ENCODE measurements at regions not wholly inside any gene's neighbourhood (a gene's known extent, or its start where the extent isn't known, plus 50 kb on each side); places are given as distances from the start of the nearest gene placed in this dataset.

- no peak for TF ChIP-seq CTCF (IDR thresholded peaks at IDR 0.05; ENCODE audit: low read depth, low read length)
- no peak for DNase-seq (ENCODE audit: extremely low read depth, low read depth)
Measured at GRCh38 chr7:38112075-38112474, 66.0 kb upstream of the STARD3NL start.

GRCh38 chr7:38120076-38120475, 58.0 kb upstream of the STARD3NL start:
- TF ChIP-seq CTCF (IDR thresholded peaks at IDR 0.05; ENCODE audit: low read depth, low read length): no peak
- DNase-seq (ENCODE audit: extremely low read depth, low read depth): no peak

GRCh38 chr7:38122501-38122900, 55.5 kb upstream of the STARD3NL start:
- no peak for DNase-seq (ENCODE audit: extremely low read depth, low read depth)
- no peak for TF ChIP-seq CTCF (IDR thresholded peaks at IDR 0.05; ENCODE audit: low read depth, low read length)

- TF ChIP-seq CTCF (IDR thresholded peaks at IDR 0.05; ENCODE audit: low read depth, low read length): no peak
- DNase-seq (ENCODE audit: extremely low read depth, low read depth): no peak
Measured at GRCh38 chr7:38123494-38123893, 54.6 kb upstream of the STARD3NL start.

GRCh38 chr7:38127216-38128207, 50.5 kb upstream of the STARD3NL start:
- TF ChIP-seq CTCF (IDR thresholded peaks at IDR 0.05; ENCODE audit: low read depth, low read length): no peak
- DNase-seq (ENCODE audit: extremely low read depth, low read depth): no peak

Measured in AG09319 (cell line).